ENCODE measurements at regions not wholly inside any gene's neighbourhood (a gene's known extent, or its start where the extent isn't known, plus 50 kb on each side); places are given as distances from the start of the nearest gene placed in this dataset.
A peak's percentile ranks its signal among the peaks of the same experiment; 100 is the strongest.

GRCh38 chr18:26794230-26795101, 71.0 kb downstream of the AQP4 start:
- no peak for DNase-seq

DNA sequence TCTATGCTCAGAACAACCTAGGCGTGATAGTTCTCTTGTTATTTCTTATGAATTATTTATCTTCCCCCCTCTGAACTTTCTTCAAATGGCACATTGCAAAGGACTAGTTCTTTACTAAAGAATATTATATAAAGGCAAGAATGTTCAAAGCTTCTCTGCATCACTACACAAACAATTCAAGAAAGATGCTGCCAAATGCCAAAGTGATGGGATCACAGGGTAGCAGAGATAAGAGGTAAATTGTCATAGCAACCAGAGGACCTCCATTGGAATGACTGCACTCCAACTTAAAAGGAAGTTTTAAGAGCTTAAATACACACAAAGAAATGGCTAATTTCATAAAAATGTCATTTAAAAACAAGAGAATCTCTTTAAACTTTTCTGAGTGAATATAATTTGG, 72.8 kb downstream of the AQP4 start:
- DNase-seq, result no peak

- no peak for DNase-seq
These were observed 73.8 kb downstream of the AQP4 start for GRCh38 chr18:26791676-26792075.

GRCh38 chr18:26784599-26784998, 80.9 kb downstream of the AQP4 start:
- peak in 1 of 2 experiments; percentile 28 for DNase-seq

GRCh38 chr18:26783170-26783569, 82.3 kb downstream of the AQP4 start:
- no peak for DNase-seq

DNA sequence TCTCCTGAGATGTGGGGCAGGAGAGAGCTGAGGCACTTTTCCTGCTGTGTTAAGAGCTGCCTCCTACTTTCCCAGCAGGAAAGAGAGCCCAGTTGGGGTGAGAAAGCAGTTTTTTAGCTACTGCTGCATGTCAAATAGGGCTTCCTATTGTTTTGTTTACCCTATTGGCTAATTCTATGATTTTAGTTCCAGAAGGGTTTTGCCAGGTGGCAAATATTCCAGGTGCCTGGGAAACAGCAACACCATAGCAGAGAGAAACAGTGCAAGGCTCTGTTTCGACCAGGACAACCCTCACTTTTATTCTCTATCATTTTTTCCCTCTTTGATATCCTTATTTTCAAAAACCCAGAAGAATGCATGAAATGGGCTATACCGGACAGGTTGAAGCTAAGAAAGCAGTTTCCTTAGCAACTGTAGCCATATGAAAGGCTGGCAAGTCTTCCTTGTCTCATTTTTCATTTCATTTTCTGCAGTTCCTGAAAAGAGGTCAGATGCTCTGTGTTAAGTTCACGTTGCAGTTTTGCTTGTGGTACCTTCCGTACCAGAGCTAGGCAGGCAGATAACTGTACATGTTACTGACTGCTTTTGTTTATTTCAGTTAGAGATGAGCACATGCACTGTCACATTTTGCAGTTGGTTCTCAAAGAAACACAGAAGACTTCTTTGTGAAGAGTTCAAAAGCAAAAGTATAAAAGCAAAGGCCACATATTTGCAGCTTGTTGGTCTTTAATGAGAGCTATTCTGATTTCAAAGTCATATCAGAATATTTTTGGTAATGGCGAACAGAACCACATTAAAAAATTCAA, 84.8 kb downstream of the AQP4 start:
- no peak for DNase-seq

- no peak for DNase-seq
These were observed 87.5 kb downstream of the AQP4 start for GRCh38 chr18:26778054-26778393.

DNA sequence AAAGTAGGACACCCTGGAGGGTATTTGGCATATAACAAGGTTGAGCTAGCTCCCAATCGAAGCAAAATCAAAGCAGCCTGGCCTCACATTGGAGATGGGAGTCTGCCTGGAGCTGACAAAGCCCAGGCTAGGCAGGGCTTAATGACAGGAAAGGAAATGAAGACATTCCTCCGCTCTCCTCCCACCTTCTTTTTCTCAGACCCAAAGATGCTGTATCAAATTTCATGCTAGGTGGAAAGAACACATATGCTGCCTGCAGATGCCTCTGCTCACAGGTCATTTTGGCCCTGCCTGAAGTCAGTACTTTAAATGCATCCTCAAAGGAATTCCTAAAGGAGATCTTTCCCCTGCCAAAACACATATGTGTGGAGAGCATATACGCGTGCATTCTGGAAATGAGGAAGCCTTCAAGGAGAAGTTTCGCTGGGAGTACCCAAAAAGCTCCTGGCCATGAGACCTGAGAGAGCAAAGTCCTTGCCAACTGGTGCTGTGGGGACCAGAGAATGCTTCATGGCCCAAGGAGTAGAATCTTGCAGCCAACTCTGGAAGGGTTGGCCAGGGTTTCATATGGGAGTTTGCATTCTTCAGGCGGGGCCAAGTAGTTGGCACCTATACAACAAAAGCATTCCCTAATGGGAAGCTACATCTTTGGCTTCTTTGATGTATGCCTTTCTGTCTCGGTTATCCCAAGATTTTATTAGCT, 88.0 kb downstream of the AQP4 start:
- DNase-seq, result no peak

GRCh38 chr18:26772691-26773090, 92.8 kb downstream of the AQP4 start:
- DNase-seq, result no peak

DNA sequence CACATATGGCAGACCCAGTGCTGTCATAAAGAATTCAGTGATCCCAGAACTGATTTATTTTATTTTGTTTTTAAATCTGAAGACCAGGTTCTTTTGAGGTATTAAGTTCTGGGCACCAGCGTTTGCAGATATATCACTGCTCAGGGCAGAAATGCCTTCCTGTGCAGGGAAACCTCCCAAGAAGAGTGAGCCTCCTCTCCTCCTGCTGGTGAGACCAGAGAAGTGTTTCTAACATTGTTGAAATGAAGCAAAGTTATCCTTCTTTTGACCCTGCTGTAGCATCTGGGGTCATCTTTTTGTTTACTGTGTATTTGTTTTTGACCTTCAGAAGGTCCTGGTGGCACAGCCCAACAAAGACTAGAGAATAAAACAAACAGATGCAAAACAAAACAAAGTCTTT, 94.0 kb downstream of the AQP4 start:
- peak in 1 of 2 experiments; percentile 31 for DNase-seq

DNA sequence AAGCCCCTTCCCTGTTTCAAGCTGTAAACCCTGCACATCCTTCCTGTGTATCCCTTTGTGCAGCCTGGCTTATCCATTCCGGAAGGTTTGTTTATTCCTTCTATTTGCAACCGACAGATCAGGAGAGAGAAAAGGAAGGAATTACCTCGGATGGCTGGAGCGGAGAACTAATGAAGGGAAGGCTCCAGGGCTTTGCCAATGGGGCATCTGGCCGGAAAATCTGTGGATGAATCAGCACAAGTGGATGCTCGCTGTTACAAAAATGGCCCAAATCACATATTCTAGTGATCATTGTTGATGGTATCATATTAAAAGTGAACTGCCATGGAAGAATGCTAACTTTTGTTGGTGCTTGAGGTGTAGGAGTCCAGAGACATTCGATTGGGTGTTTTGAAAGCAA, 97.1 kb downstream of the AQP4 start:
- DNase-seq, result no peak

DNA sequence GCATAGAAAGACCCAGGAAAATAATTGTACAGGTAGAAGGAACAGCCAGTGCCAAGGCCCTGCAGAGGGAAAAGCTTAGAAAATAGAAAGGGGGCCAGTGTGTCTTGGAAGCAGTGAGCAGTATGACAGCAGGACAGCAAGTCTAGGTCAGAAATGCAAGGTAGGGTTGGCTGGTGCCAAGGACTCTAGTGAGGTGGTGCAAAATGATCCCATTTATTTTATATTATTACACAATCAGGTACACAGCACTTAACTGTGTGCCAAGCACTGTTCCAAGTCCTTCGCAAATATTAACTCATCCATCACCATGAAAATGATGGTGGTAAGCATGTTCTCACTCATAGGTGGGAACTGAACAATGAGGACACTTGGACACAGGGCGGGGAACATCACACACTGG, 100.0 kb downstream of the AQP4 start:
- DNase-seq, result no peak

GRCh38 chr18:26764586-26764985, 100.9 kb downstream of the AQP4 start:
- DNase-seq, result no peak

DNA sequence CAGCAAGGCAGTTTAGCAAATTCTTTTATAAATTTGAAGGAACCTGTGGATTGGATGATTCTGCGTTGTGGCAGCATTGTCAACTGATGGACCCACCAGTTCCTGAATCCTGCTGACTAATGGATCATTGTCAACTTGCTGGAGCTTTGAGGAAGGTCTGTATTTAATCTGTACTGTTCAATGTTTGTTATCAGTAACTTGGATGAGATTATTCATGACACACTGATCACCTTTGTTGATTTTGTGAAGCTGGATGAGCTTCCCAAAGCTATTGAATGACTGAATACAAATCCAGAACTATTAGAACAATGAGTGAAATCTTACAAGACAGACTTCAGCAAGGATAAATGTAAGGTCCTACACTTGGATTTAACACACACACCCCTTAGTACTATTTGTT, 101.3 kb downstream of the AQP4 start:
- no peak for DNase-seq

- no peak for DNase-seq
These were observed 101.9 kb downstream of the AQP4 start for GRCh38 chr18:26763446-26764110.

DNA sequence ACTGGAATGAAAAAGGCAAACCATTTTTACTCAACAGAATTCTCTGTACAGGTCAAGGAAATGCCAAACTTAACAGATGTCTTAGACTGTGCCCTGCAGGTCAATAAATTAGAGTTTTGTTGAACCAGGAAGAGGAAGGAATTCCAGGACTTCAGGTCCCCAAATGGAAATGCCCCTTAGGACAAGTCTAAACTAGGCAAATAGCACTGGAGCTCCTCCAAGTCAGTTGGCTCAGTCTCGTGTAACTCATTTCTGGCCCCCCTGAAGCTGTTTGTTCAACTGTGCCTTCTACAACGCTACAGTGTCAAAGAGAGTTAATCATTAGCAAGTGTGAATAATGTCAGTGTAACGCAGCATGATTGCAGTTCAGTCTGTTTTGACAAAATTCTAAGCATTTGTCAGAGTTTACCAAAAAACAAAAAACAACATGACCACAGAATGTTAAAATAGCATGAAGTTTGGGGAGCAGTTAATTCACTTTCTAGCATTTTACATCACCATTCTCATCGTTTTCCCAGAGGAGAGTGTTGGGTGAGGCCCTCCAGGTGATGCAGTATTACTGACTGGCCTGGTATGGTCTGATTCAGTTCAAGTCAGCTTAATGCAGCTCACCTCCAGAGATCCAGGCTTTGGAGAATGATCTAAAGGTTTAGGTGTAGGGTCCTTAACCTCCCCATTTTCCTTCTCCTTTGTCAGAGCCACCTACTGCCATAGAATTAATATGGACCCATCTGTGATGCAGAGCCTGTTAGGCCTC, 108.1 kb downstream of the AQP4 start:
- peak in 1 of 2 experiments; percentile 45 for DNase-seq

- peak in 1 of 2 experiments; percentile 18 for DNase-seq
These were observed 109.0 kb downstream of the AQP4 start for GRCh38 chr18:26756556-26756955.

- no peak for DNase-seq
These were observed 118.6 kb downstream of the AQP4 start for GRCh38 chr18:26746826-26747475.

GRCh38 chr18:26746398-26746797, 119.1 kb downstream of the AQP4 start:
- DNase-seq, result no peak

DNA sequence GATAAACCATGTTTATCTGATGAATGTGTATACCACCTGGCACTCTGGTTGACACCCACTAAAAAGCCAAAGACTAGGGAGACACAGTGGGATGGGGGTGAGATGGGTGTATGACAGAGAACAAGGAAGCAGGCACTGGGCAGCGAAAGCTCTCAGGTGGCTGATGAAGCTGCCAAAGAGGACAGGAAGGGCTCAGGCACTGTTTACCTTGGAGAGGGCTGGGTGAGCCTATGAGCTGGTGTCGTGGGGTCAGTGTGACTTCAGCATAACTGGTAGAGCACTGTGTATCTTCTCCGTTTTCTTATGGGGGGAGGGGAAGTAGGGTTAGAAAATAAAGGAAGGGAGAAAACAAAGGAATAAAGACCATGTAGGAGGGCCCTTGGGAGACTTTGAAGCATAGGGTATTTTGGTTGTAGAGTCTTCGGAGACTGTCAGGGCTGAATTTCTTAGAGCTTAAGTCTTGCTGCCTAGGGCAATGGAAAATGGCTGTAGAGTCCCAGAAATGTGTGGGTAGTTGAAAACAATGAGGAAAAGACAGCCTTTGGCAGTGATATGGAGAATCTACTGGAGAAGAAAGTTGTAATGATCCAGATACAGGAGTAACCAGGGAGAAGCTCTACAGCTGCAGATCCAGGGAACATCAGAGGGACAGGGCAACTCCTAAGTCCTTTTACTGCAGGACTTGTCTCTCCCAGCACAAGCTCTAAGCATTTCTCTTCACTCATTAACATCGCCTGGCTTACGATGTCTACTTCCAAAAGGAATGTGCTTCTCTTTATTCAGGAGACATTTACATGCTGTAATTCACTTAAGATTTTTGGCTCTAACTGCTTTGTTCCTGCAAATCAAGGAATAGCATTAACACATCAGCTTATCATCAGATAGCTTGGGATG, 120.0 kb downstream of the AQP4 start:
- no peak for DNase-seq

- DNase-seq, result no peak
These were observed 123.7 kb downstream of the AQP4 start for GRCh38 chr18:26741758-26742157.

Measured in NCI-H526 (cell line).